ENCODE measurements at regions not wholly inside any gene's neighbourhood (a gene's known extent, or its start where the extent isn't known, plus 50 kb on each side); places are given as distances from the start of the nearest gene placed in this dataset.

DNA sequence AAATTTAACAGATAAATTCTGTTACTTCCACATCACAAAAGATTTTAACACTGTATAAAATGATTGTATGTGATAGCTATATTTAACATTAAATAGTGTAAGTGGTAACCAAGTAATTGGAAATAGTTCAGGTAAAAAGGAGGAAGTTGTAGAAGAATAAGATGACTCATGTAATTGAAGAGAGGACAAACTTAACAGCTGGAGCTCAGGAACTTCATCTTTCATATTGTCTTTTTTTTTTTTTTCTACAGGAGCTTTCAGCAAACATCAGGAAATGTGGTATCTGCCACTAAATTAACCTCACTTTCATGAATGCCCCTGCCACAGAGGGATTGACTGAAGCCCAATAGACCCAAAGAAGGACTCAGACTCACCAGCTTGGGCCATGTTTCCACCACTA, 188.4 kb upstream of the VEGFC start:
- DNase-seq = no peak

- DNase-seq = no peak
These were observed 188.8 kb upstream of the VEGFC start for GRCh38 chr4:176981551-176981950.

DNA sequence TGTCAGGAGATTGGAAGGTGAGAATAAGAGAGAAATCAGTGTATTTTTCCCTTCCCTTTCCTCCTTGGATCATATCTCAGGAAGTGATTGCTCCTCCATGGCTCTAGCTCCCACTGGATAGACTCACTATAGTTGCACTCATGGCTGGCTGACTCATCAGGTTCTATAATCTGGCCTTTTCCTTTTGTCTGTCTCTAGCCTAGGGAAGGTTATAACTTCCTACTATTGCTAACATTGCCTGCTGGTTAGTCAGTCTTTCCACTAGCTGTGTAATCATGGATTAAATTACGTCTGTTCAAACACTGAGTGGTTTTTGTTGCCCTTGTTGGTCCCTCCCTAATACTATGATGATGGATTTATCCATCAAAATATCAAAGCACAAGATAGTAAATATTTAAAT, 195.5 kb upstream of the VEGFC start:
- DNase-seq = no peak

- DNase-seq = no peak
These were observed 196.5 kb upstream of the VEGFC start for GRCh38 chr4:176989186-176989585.

GRCh38 chr4:176999935-177000543, 207.3 kb upstream of the VEGFC start:
- no peak for DNase-seq

DNA sequence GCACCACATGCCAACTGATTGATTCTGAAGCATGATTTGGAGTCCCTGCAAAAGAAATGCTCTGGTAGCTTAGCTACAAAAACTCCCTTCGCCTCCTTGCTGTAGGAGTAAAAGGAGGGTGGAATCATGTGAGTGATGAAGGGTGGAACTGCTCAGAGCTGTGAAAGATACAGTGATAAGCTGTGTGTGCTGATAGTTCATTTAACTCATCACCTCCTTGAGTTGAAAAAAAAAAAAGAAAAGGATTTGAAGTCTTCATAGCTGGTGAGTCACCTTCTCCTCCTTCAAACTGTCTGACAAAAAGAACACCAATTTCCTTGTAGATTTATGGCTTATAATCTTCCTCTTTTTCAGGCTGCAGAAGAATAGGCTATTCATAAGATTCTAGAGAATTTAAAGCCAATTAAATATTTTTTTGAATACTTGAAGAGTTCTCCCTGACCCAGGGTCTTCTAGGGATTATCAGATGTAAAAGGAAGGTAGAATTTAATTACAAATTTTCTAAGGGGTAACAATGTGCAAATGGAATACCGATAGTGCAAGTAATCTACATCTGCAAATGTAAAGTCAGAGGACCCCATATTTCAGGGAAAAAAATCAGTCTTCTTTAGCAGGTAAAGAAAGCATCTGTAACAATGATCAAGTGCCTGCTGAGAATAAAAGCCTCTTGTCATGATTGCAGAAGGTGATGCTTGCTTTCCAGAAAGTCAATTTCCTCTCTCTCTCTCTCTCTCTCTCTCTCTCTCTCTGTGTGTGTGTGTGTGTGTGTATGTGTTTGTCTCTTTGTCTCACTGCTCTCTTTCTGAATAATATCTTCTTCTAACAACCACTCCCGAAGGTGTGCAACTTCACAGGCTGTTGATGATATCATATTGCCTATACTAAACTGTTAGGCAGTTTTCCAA, 208.8 kb upstream of the VEGFC start:
- no peak for DNase-seq

DNA sequence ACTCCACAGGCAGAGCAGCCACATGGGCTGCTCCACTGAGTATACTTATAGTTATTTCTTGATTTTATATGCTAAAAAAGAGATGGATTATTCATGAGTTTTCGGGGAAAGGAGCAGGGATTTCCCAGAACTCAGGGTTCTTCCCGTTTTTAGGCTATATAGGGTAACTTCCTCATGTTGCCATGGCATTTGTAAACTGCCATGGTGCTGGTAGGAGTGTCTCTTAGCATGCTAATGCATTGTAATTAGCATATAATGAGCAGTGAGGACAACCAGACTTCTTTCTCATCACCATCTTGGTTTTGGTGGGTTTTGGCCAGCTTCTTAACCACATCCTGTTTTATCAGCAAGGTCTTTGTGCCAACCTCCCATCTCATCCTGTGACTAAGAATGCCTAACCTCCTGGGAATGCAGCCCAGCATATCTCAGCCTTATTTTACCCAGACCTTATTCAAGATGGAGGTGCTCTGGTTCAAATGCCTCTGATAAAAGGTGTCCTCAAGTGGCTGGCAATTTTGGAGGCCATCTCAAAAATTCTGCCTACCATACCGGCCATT, 213.0 kb upstream of the VEGFC start:
- no peak for DNase-seq

- no peak for DNase-seq
These were observed 213.6 kb upstream of the VEGFC start for GRCh38 chr4:177006331-177006730.

DNA sequence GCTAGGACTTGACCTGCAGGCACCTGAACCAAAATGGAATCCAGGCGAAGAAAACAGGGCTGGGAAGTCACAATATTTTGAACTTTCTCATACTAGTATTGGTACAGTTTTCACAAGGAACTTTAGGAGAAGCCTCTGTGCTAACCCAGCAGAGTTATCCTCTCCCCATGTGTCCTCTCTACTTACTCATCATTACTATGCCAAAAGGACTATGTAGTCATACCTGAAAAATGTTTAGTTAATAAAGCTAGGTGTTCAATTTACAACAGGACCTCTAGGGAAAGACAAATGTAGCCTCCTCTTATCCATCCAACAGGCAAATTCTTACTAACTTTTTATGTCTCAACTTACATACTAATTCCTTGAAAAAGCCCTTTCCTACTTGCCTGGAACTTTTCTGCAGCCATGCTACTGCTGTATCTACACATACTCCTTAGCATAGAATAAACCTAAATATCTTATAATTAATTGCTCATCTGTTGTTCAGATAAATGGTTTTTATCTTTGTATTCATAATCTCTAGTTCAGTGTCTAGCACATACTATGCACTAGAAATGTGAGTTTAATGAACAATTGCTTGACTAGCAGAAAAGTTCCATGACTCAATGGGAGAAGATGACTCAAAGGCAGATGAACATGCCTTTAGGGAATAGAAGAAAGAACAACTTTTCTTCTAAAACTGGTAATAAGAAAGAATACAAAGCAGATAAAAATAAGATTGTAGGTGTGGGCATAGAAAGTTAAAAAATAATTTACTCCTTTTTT, 215.5 kb upstream of the VEGFC start:
- DNase-seq = no peak

DNA sequence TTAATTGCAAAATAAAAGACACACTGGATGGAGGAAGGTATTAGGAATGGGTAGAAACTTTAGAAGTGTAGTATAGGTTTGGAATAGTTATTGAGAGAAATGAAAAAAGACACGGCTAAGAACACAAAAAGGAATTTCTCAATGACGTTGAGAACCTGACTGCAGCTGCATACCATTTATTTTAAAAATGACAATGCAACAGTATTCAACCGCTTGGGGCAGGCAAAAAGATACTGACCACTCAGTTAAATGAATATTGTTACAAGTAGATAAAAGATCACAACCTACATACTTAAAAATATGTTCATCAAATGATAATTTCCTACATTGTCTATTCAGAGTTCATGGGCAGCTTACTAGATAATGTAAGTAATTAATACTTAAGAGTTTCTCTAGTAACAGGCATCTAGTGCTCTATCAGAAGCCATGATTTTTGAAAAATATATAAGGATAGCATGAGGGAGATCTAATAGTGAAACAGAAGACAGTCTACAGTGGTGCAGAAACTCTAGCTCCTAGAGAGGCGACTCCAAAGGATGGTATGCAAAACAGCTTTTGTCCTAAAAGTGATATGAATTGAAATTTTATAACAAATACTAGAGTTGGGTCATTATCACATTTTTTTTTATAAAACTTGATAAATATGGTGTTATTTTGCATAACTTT, 216.2 kb upstream of the VEGFC start:
- no peak for DNase-seq

- DNase-seq = no peak
These were observed 217.7 kb upstream of the VEGFC start for GRCh38 chr4:177010418-177010817.

GRCh38 chr4:177012918-177013545, 220.3 kb upstream of the VEGFC start:
- DNase-seq = no peak

- DNase-seq = no peak
These were observed 223.9 kb upstream of the VEGFC start for GRCh38 chr4:177016541-177017141.

DNA sequence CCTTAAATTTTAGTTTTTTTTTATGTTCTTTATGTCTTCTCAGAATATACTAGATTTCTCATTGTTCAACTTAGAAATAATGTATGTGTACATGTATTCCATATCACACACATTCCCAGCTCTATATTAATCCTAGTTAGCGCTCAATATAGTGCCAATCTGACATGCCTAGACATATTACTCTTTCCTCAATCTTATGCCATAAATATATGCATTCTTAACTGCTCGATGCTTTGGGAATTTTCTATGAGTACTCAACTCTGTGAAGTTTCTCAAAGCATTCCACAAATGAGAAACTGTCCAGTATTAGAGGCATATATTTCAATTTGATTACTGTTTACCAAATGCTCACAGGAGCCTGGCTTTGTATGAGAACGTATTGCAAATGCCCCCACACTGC, 231.2 kb upstream of the VEGFC start:
- no peak for DNase-seq

DNA sequence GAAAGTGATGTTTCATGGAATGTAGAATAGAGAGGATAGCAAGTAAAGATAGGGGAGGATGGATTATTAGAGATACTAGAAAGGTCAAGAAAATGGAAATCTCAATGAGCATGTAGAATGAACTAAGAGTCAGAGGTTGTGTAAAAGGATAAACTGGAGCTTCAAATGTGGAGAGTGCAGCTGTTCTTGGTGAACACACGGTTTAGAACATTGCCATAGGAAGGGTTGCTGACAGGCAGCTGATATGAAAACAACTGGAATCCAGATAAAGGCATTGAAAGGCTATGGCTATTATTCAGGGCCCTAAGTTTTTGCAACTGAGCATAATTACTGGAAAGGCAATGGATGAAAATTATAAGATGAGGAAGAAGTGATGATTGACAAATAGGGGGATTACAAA, 239.6 kb upstream of the VEGFC start:
- no peak for DNase-seq

GRCh38 chr4:177033135-177033534, 240.4 kb upstream of the VEGFC start:
- DNase-seq = no peak

- DNase-seq = no peak
These were observed 240.9 kb upstream of the VEGFC start for GRCh38 chr4:177033632-177034031.

DNA sequence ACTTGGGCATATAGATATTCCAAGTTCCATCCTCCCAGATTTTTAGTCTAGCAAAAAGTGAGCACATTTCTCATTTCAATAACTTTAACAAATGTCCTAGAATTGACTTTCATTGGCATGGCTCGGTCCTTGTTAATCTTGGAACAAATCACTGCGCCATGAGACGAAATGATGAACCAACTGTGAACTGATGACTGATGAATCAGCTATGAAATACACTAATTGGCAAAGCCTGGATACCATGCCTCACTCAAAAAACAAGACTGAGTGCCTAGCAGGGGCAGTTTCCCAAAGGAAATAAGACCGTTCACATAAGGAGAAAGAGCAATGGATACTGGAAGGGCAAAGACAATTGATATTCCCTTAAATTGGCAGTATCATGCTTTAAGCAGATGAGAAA, 248.6 kb upstream of the VEGFC start:
- no peak for DNase-seq

GRCh38 chr4:177047070-177047850, 254.5 kb upstream of the VEGFC start:
- DNase-seq = peak; percentile 3

- no peak for DNase-seq
These were observed 255.1 kb upstream of the VEGFC start for GRCh38 chr4:177047851-177048174.

DNA sequence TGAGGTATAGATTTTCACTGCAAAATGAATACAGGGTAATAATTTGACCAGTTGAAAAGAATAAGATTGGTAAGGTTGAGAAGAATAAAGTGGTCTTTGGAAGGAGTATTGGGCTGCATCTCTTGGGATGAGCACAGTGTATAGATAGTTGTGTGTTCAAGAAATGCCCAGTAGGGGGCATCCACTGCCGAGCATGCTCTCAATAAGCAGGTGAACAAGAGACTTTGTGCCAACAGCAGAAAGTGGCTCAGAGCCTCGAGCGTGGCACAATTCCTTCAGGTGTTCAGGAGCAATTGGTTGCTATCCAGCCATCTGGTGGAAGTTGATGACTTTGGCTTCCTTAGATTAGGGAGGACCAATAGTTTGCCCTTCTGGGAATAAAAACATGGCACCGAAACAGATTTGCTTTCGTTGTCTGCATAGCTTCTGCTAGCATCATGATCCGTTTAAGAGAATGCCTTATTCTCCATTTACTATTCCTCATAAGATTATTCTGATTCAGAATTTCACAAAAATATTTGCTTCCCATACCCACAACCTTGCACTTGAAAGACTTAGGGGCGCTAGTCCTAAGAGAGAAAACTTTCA, 258.1 kb upstream of the NEIL3 start:
- no peak for DNase-seq
